PC-3 (cell line): ENCODE measurements at regions not wholly inside any gene's neighbourhood (a gene's known extent, or its start where the extent isn't known, plus 50 kb on each side); places are given as distances from the start of the nearest gene placed in this dataset.

ENCODE experiments used
- CTCF ChIP-seq: fragments of 300-600 bp; sonication (generic); conservative IDR thresholded peaks from 2 replicates; pipeline ENCODE4 v1.5.1; 2017; ENCODE audit warnings: antibody characterized with exemption, low read depth, mild to moderate bottlenecking, low read length
- EZH2 ChIP-seq: fragments of 300-600 bp; sonication (generic); IDR thresholded peaks from one replicate; pipeline ENCODE4 v1.6.1; 2017; ENCODE audit warnings: antibody characterized with exemption, mild to moderate bottlenecking, low read length; ENCODE audit not compliant: unreplicated experiment

- TF ChIP-seq CTCF (no peak), EZH2 (no peak)
Measured at GRCh38 chr19:29385191-29385795, 140.5 kb upstream of the VSTM2B start.
